WERI-Rb-1 (cell line): ENCODE measurements at regions not wholly inside any gene's neighbourhood (a gene's known extent, or its start where the extent isn't known, plus 50 kb on each side); places are given as distances from the start of the nearest gene placed in this dataset.
"Not testable (repeated sequence)": the region's sequence is repeated elsewhere in the genome, so short reads cannot be mapped to it uniquely, and the experiment has no call there.

ENCODE experiments used
- DNase-seq: peaks from one replicate; pipeline ENCODE4 v3.0.0-alpha.2; 2020
- H3K27ac ChIP-seq: fragments of 250-450 bp; sonication (Bioruptor Pico); 2 replicates; pipeline ENCODE4 v1.5.1; 2020; ENCODE audit warnings: mild to moderate bottlenecking, moderate library complexity
- H3K27me3 ChIP-seq: fragments of 250-450 bp; sonication (Bioruptor Pico); 2 replicates; pipeline ENCODE4 v1.5.1; 2021; ENCODE audit warnings: mild to moderate bottlenecking, low read depth, moderate library complexity; ENCODE audit not compliant: insufficient read depth, severe bottlenecking
- H3K36me3 ChIP-seq: fragments of 250-450 bp; sonication (Bioruptor Pico); 2 replicates; pipeline ENCODE4 v1.5.1; 2020; ENCODE audit warnings: mild to moderate bottlenecking, moderate library complexity
- H3K4me3 ChIP-seq: 2 replicates; pipeline ENCODE4 v1.5.1; 2011; ENCODE audit warnings: low read depth, mild to moderate bottlenecking, control low read depth, low read length
- H3K9me3 ChIP-seq: fragments of 250-450 bp; sonication (Bioruptor Pico); 2 replicates; pipeline ENCODE4 v1.5.1; 2021; ENCODE audit warnings: mild to moderate bottlenecking, moderate library complexity; ENCODE audit not compliant: severe bottlenecking
- CTCF ChIP-seq: IDR thresholded peaks from 2 replicates; pipeline ENCODE4 v1.5.1; 2011; ENCODE audit warnings: low read depth, mild to moderate bottlenecking, control low read depth, inconsistent platforms, low read length

GRCh38 chr14:45787167-45787566, 534.2 kb upstream of the MIS18BP1 start:
- no peak for DNase-seq
- no peaks in the 10 kb centered on the region for H3K27me3 ChIP-seq
- no peak overlapping the region for H3K4me3 ChIP-seq
- no peak overlapping the region for H3K27ac ChIP-seq
- H3K36me3 ChIP-seq = no peaks in the 10 kb centered on the region
- H3K9me3 ChIP-seq = peaks cover 26% of the 10 kb centered on the region
- TF ChIP-seq CTCF = no peak

DNA sequence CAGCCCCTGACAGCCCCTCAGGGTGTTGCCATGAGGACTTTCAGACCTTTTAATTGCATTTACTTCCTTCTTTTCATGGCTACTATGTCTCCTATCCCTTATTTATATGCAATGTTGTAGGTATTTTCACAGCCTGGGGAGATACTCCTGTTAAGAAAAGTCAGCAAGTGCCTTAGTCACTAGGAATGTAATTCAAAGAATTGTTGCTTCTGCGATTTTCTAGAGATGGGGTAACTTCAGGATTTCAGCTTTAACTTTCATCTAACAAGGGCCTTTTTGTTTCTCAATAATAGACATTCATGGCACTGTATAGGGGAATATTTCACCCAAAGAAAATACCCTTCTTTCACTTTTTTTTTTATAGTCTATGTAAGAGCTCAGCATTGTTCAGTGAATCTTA, 533.3 kb upstream of the MIS18BP1 start:
- H3K27ac ChIP-seq = no peak overlapping the region
- H3K9me3 ChIP-seq = peaks cover 26% of the 10 kb centered on the region
- DNase-seq = no peak
- no peak overlapping the region for H3K4me3 ChIP-seq
- TF ChIP-seq CTCF = no peak
- no peaks in the 10 kb centered on the region for H3K27me3 ChIP-seq
- no peaks in the 10 kb centered on the region for H3K36me3 ChIP-seq

DNA sequence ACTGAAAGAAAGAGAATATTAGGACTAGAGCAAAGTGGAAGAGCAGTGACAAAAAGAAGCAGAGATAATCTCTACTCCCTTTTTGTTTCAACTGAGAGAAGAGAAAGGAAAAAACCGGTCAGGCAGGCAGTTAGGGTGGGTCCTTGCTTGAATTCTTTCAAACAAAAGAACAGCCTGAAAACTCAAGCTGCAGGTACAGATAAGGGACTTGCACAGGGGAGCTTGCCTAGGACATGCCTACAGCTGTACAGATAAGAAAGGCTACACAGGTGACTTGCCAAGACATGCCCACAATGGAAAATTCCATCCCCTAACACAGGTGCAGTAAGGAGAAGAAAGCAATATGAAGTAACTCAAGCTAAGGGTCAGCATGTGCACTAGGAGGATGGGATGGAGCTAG, 532.2 kb upstream of the MIS18BP1 start:
- Histone ChIP-seq H3K4me3 (no peak overlapping the region), H3K36me3 (no peaks in the 10 kb centered on the region), H3K27ac (no peak overlapping the region), H3K9me3 (peaks cover 26% of the 10 kb centered on the region), H3K27me3 (no peaks in the 10 kb centered on the region)
- TF ChIP-seq CTCF = no peak
- DNase-seq = no peak

- no peak for TF ChIP-seq CTCF
These were observed 513.2 kb upstream of the MIS18BP1 start for GRCh38 chr14:45766247-45766646.

GRCh38 chr14:45757655-45758054, 504.7 kb upstream of the MIS18BP1 start:
- TF ChIP-seq CTCF = no peak
- H3K4me3 ChIP-seq = no peak overlapping the region
- H3K27ac ChIP-seq = no peak overlapping the region
- H3K27me3 ChIP-seq = no peaks in the 10 kb centered on the region
- H3K36me3 ChIP-seq = no peaks in the 10 kb centered on the region
- H3K9me3 ChIP-seq = peaks cover 7% of the 10 kb centered on the region
- DNase-seq = no peak

More at GRCh38 chr14:45766247-45766646, 513.2 kb upstream of the MIS18BP1 start:
- Histone ChIP-seq H3K27ac (no peak overlapping the region), H3K9me3 (no peaks in the 10 kb centered on the region), H3K36me3 (no peaks in the 10 kb centered on the region), H3K4me3 (no peak overlapping the region), H3K27me3 (no peaks in the 10 kb centered on the region)
- no peak for DNase-seq

DNA sequence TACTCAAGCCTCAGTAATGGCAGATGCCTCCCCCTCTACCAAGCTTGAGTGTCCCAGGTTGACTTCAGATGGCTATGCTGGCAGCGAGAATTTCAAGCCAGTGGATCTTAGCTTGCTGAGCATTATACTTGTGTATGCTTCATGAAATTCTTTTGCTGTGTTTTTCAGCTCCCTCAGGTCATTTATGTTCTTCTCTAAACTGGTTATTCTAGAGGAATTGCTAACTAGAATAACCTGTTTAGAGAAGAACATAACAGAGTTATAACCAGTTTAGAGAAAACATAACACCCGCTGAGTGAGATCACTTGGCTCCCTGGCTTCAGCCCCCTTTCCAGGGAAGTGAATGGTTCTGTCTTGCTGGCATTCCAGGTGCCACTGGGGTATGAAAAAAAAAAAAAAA, 503.4 kb upstream of the MIS18BP1 start:
- H3K27me3 ChIP-seq, DNase-seq, H3K9me3 ChIP-seq, H3K27ac ChIP-seq, H3K4me3 ChIP-seq, H3K36me3 ChIP-seq: not testable (repeated sequence)

DNA sequence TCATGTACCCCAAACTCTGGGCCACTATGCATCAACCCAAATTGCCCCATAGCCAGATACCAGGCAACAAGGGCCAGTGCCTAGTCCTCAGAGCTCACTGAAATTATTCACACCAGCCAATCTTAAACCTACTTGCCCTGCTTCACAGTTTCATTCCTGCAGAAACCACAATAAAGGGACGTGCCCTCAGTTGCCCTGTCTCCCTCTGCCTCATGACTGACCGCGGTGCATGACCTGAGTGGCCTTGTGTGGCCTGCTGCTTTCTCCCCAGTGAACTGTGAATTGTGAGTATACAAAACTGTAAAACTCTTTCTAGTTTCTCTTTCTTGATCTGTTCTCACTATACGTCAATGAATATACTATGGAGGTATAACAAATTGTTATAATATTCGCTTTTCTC, 490.9 kb upstream of the MIS18BP1 start:
- TF ChIP-seq CTCF = no peak
- Histone ChIP-seq H3K36me3 (no peaks in the 10 kb centered on the region), H3K9me3 (no peaks in the 10 kb centered on the region), H3K27ac (no peak overlapping the region), H3K27me3 (no peaks in the 10 kb centered on the region), H3K4me3 (no peak overlapping the region)
- DNase-seq = no peak
